ENCODE measurements at regions not wholly inside any gene's neighbourhood (a gene's known extent, or its start where the extent isn't known, plus 50 kb on each side); places are given as distances from the start of the nearest gene placed in this dataset.

- Histone ChIP-seq H3K27ac (ENCODE audit: low read length) (no peak overlapping the region), H2AFZ (ENCODE audit: low read depth, low read length) (no peak overlapping the region), H3K4me1 (ENCODE audit: low read length) (peaks cover 12% of the 10 kb centered on the region), H3K36me3 (replicated peaks; ENCODE audit: low read depth, low read length) (no peaks in the 10 kb centered on the region), H4K20me1 (ENCODE audit: insufficient read depth, low read length) (no peaks in the 10 kb centered on the region), H3K9me3 (ENCODE audit: insufficient read depth, low read length) (no peaks in the 10 kb centered on the region), H3K4me3 (ENCODE audit: low read length) (no peak overlapping the region), H3K9ac (ENCODE audit: low read length) (no peak overlapping the region), H3K4me2 (ENCODE audit: low read length) (no peak overlapping the region), H3K79me2 (ENCODE audit: low read length) (no peaks in the 10 kb centered on the region), H3K27me3 (ENCODE audit: low read depth, low read length) (peaks cover 24% of the 10 kb centered on the region)
- TF ChIP-seq CTCF (IDR thresholded peaks at IDR 0.05; ENCODE audit: low read depth, low read length) (no peak), EZH2phosphoT487 (IDR thresholded peaks at IDR 0.05; ENCODE audit: low read depth) (no peak)
Observed at GRCh38 chr12:111110556-111110955, 190.2 kb upstream of the MYL2 start.

DNA sequence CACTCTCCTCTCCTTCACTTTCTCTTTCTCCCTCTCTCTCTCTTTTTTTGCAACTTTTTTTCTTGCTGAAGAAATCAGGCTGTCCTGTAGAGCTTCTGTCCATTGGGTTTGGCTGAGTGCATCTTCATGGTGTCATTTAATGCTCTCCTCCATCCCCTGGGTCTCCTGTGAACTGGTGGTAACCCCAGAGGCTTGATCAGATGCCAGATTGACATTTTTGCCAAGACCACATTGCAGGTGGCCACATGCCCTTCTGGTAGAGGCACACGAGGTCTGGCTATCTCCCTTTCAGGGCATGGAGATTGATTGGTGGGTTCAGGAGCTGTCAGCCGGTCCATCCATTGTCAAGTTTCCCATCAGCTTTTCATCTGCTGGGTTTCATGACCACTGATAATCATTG is 188.3 kb upstream of the MYL2 start:
- H3K79me2 ChIP-seq (ENCODE audit: low read length): no peaks in the 10 kb centered on the region
- H3K4me1 ChIP-seq (ENCODE audit: low read length): peaks cover 12% of the 10 kb centered on the region
- TF ChIP-seq EZH2phosphoT487 (IDR thresholded peaks at IDR 0.05; ENCODE audit: low read depth): no peak
- TF ChIP-seq CTCF (IDR thresholded peaks at IDR 0.05; ENCODE audit: low read depth, low read length): no peak
- no peak overlapping the region for H3K9ac ChIP-seq (ENCODE audit: low read length)
- no peaks in the 10 kb centered on the region for H3K9me3 ChIP-seq (ENCODE audit: insufficient read depth, low read length)
- no peak overlapping the region for H2AFZ ChIP-seq (ENCODE audit: low read depth, low read length)
- H4K20me1 ChIP-seq (ENCODE audit: insufficient read depth, low read length): no peaks in the 10 kb centered on the region
- peaks cover 27% of the 10 kb centered on the region for H3K27me3 ChIP-seq (ENCODE audit: low read depth, low read length)
- no peaks in the 10 kb centered on the region for H3K36me3 ChIP-seq (replicated peaks; ENCODE audit: low read depth, low read length)
- no peak overlapping the region for H3K4me3 ChIP-seq (ENCODE audit: low read length)
- no peak overlapping the region for H3K4me2 ChIP-seq (ENCODE audit: low read length)
- no peak overlapping the region for H3K27ac ChIP-seq (ENCODE audit: low read length)

DNA sequence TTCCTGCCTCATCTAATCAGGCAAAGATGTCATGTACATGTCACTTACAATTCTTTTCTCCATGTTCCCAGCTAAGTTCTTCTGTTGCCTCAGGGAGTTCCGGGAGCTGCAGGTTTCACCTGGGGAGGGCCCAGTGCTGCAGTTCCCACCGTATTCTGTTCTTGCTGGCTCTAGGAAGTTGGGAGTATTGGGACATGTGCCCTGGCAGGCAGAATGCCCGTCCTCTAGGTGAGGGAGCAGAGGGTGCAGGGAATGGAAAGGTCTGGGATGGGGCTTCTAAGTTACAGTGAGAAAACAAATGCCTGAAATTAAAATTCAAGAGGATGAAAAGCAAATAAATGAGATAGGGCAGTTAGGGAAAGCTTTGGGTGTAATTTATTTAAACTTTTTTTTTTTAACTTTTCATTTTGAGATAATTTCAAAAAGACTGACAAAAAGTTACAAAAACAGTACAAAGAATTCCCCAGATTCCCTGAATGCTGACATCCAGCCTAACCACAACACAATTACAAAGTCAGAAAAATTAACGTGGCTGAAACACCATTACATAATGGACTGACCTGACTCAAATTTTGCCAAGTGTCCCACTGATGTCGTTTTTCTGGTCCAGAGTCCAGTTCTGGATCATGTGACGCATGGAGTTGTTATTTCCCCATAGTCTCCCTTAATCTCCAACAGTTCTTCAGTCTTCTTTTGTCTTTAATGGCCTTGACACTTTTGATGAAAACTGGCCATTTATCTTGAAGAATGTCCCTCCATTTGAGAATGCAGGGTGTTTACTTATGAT is 187.2 kb upstream of the MYL2 start:
- peaks cover 12% of the 10 kb centered on the region for H3K4me1 ChIP-seq (ENCODE audit: low read length)
- no peak overlapping the region for H2AFZ ChIP-seq (ENCODE audit: low read depth, low read length)
- peaks cover 27% of the 10 kb centered on the region for H3K27me3 ChIP-seq (ENCODE audit: low read depth, low read length)
- H3K4me3 ChIP-seq (ENCODE audit: low read length): no peak overlapping the region
- no peaks in the 10 kb centered on the region for H4K20me1 ChIP-seq (ENCODE audit: insufficient read depth, low read length)
- no peaks in the 10 kb centered on the region for H3K36me3 ChIP-seq (replicated peaks; ENCODE audit: low read depth, low read length)
- no peaks in the 10 kb centered on the region for H3K79me2 ChIP-seq (ENCODE audit: low read length)
- no peak overlapping the region for H3K4me2 ChIP-seq (ENCODE audit: low read length)
- TF ChIP-seq CTCF (IDR thresholded peaks at IDR 0.05; ENCODE audit: low read depth, low read length) (no peak), EZH2phosphoT487 (IDR thresholded peaks at IDR 0.05; ENCODE audit: low read depth) (no peak)
- H3K9me3 ChIP-seq (ENCODE audit: insufficient read depth, low read length): no peaks in the 10 kb centered on the region
- no peak overlapping the region for H3K9ac ChIP-seq (ENCODE audit: low read length)
- no peak overlapping the region for H3K27ac ChIP-seq (ENCODE audit: low read length)

DNA sequence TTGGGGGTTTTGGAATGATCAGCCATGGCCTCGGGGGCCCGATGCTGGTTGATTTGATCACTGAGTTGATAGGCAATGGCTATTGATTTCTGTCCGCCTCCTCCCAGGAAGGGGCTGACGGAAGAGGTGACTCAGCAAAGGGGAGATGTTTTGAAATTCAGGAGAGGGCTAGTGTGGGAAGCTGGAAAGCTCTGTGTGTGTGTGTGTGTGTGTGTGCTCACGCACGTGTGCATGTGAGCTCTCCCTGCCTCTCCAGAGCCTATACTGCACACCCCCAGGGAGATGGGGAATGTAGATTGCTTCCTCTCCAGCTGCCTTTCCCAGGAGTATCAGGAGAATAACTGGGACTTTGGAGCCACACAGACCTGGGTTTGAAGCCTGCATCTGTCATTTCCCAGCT is 184.9 kb upstream of the MYL2 start:
- Histone ChIP-seq H3K9me3 (ENCODE audit: insufficient read depth, low read length) (no peaks in the 10 kb centered on the region), H3K4me3 (ENCODE audit: low read length) (no peak overlapping the region), H4K20me1 (ENCODE audit: insufficient read depth, low read length) (no peaks in the 10 kb centered on the region), H3K79me2 (ENCODE audit: low read length) (no peaks in the 10 kb centered on the region), H3K27ac (ENCODE audit: low read length) (no peak overlapping the region), H2AFZ (ENCODE audit: low read depth, low read length) (no peak overlapping the region), H3K27me3 (ENCODE audit: low read depth, low read length) (peaks cover 27% of the 10 kb centered on the region), H3K9ac (ENCODE audit: low read length) (no peak overlapping the region), H3K4me2 (ENCODE audit: low read length) (no peak overlapping the region), H3K36me3 (replicated peaks; ENCODE audit: low read depth, low read length) (no peaks in the 10 kb centered on the region), H3K4me1 (ENCODE audit: low read length) (no peaks in the 10 kb centered on the region)
- no peak for TF ChIP-seq EZH2phosphoT487 (IDR thresholded peaks at IDR 0.05; ENCODE audit: low read depth)
- TF ChIP-seq CTCF (IDR thresholded peaks at IDR 0.05; ENCODE audit: low read depth, low read length): no peak

Data from OCI-LY3 (cell line).